ENCODE measurements at regions not wholly inside any gene's neighbourhood (a gene's known extent, or its start where the extent isn't known, plus 50 kb on each side); places are given as distances from the start of the nearest gene placed in this dataset.

DNA sequence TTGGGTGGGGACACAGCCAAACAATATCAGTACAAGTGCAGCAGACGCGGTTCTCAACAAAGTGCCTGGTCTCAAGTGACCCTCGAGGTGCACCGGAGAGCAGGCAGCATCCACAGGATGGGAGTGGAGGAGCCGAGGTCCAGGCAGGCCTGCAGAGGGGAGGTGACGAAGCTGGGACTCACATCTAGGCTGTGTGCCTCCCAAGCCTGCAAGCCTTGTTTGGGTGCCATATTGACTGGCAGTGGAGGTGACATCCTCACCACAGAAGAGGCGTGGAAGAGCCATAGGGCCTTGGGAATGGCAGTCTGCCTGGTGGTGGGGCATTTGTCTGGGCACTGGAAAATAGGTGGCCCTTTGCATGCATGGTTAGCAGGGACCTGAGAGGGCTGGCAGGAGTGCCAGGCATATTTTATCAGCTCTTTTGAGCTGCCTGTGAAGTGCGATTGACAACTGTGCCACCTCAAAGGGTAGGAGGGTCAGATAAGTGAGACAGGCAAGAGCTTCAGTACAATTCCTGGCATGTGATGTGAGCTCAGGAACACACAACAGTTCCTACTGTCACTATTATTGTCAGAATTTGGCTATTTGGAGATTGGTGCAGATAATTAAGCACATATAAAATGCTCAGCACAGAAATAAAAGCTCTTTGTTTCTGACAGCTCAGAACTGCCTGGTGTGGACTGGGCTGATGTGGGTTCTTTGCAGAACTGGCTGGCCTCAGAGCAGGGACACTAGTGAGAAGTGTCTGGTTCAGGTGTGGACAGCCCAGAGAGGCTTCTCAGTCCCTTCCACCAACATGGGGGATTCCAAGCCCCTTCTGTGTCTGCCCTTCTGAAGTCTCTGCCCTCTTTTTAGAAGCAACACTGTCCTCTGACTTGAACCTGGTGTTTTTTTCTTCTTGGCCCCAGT, 347.6 kb upstream of the AJAP1 start:
- DNase-seq (no peak), ATAC-seq (no peak)
- intact Hi-C loops (cut with DNase I, micrococcal nuclease): no loop called here

- intact Hi-C loops (cut with DNase I, micrococcal nuclease): no loop called here
- DNase-seq (no peak), ATAC-seq (no peak)
These were observed 347.0 kb upstream of the AJAP1 start for GRCh38 chr1:4307468-4307845.

- intact Hi-C loops (cut with DNase I, micrococcal nuclease): no loop called here
- ATAC-seq (no peak), DNase-seq (no peak)
These were observed 346.4 kb upstream of the AJAP1 start for GRCh38 chr1:4307911-4308545.

- no peak for DNase-seq
- no peak for ATAC-seq
- intact Hi-C loops (cut with DNase I, micrococcal nuclease): no loop called here
These were observed 345.6 kb upstream of the AJAP1 start for GRCh38 chr1:4308806-4309205.

GRCh38 chr1:4309676-4310320, 344.6 kb upstream of the AJAP1 start:
- ATAC-seq (no peak), DNase-seq (no peak)
- intact Hi-C loops (cut with DNase I, micrococcal nuclease): no loop called here

DNA sequence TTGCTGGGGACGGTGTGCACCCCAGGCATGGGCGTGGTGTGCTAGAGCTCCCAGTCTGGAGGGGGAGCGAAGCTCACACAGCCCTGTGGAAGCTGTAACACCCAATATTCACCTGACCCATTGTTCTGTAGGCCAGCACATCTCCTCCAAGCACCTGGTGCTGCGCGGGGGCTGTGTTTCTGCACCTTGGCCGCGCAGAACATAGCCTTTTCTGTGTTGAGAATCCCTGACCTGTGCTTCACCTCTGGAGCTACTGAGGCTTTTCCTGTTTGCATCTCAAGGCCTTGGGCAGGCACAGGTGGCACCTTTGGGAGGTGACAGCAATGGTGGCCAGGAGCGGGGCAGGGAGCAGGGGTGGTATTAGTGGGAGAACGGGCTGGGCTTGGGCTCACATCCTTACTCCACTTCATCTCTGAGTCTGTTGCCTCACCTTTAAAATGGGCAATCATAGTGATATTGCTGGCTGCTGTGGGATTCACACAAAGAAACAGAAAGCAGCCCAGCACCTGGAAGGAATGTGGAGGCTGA, 343.9 kb upstream of the AJAP1 start:
- DNase-seq: no peak
- no peak for ATAC-seq
- intact Hi-C loops (cut with DNase I, micrococcal nuclease): no loop called here

DNA sequence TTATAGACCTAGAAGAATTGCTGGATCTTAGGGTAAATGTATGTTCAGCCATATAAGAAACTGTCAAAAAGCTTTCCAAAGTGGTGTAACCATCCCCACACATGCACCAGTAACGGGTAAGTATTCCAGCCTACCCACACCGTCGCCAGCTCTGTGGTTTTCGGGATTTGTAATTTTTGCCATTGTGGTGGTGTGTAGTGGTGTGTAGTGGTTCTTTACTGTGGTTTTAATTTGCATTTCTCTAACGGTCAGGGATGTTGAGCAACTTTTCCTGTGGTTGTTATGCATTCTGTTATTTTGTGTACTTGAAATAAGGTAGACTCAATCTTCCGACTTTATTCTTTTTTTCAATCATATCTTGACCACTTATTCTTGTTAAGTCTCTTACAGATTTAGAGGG, 342.4 kb upstream of the AJAP1 start:
- intact Hi-C loops (cut with DNase I, micrococcal nuclease): no loop called here
- DNase-seq: no peak
- no peak for ATAC-seq

- ATAC-seq: no peak
- DNase-seq: no peak
- intact Hi-C loops (cut with DNase I, micrococcal nuclease): no loop called here
These were observed 339.2 kb upstream of the AJAP1 start for GRCh38 chr1:4315202-4315601.

GRCh38 chr1:4317207-4317606, 337.2 kb upstream of the AJAP1 start:
- DNase-seq: no peak
- intact Hi-C loops (cut with DNase I, micrococcal nuclease): no loop called here
- ATAC-seq: no peak

- ATAC-seq (no peak), DNase-seq (no peak)
- intact Hi-C loops (cut with DNase I, micrococcal nuclease): no loop called here
These were observed 335.7 kb upstream of the AJAP1 start for GRCh38 chr1:4318720-4319119.

DNA sequence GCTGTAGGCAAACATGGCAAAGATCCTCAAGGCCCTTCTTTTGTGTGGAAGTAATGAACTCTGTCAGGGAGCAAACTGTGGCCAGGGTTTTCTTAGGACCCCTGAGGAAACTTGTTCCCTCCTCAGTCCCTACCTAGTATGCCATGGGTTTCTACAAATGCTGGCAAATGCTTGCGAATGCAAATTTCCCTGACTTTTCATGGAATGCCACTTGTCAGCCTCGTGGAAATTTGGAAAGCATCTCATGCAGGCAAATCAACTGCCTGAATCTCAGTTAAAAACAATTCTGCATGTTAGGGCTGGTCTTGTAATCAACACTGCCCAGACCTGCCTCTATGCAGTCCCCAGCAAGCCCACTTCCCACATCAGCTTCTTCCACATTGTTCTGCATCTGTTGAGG, 334.9 kb upstream of the AJAP1 start:
- no peak for ATAC-seq
- no peak for DNase-seq
- intact Hi-C loops (cut with DNase I, micrococcal nuclease): no loop called here

GRCh38 chr1:4322881-4323280, 331.5 kb upstream of the AJAP1 start:
- DNase-seq (no peak), ATAC-seq (no peak)
- intact Hi-C loops (cut with DNase I, micrococcal nuclease): no loop called here

- no peak for DNase-seq
- intact Hi-C loops (cut with DNase I, micrococcal nuclease): no loop called here
These were observed 331.1 kb upstream of the AJAP1 start for GRCh38 chr1:4323309-4323708.

DNA sequence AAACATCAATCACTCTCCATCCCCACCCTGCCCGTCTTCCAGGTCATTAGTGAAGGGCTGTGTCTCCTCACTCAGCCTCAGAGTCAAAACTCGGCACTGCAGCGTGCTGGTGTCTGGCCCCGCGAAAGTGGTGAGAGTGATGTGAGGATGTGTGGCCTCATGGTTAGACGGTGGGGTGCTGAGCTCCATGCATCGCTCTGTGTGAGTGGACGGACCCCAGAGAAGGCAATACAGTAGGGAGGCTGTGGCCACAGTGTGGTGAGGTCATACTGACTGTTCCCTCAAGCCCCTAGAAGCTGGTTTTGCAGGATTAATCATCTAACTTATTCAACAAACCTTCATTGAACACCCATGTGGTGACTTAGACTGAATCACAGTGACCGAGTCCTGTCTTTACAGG, 329.9 kb upstream of the AJAP1 start:
- no peak for DNase-seq
- ATAC-seq: no peak
- intact Hi-C loops (cut with DNase I, micrococcal nuclease): no loop called here

More at GRCh38 chr1:4323309-4323708, 331.1 kb upstream of the AJAP1 start:
- no peak for ATAC-seq

- ATAC-seq (no peak), DNase-seq (no peak)
- intact Hi-C loops (cut with DNase I, micrococcal nuclease): no loop called here
These were observed 327.3 kb upstream of the AJAP1 start for GRCh38 chr1:4327142-4327541.

DNA sequence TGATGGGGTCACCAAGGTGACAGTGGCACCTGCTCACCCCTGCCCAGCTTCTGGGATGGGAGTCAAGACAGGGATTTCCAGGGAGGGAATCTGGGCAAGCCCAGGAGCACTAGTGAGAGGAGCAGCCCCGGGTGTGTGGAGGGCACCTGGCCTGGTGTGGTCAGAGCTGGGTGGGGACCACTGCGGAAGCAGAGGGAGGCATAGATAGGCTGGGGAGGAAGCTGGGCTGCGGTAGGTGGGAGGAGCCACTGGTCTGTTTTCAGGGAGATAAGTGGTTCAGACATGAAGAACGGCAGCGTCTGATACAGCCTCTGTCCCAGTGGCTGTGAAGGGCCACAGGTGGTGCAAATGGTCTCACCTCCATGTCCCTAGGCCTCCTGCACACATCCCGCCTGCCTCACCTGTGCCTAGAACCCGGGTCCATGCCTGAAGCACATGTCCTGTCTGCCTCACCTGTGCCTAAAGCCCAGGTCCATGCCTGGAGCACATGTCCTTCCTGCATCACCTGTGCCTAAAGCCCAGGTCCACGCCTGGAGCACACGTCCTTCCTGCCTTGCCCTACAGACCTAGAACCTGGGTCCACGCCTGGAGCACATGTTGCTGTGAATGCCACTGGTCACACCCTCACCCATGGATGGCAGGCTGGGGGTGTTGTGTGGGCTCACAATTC, 325.9 kb upstream of the AJAP1 start:
- DNase-seq (no peak), ATAC-seq (no peak)
- intact Hi-C loops (cut with DNase I, micrococcal nuclease): no loop called here

- ATAC-seq: no peak
- no peak for DNase-seq
- intact Hi-C loops (cut with DNase I, micrococcal nuclease): no loop called here
These were observed 323.3 kb upstream of the AJAP1 start for GRCh38 chr1:4330805-4331766.

DNA sequence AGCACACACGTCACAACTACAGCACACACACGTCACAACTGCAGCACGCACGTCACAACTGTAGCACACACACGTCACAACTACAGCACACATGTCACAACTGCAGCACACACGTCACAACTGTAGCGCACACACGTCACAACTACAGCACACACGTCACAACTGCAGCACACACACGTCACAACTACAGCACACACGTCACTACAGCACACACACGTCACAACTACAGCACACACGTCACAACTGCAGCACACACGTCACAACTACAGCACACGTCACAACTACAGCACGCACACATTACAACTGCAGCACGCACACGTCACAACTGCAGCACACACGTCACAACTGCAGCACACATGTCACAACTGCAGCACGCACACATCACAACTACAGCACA, 322.6 kb upstream of the AJAP1 start:
- intact Hi-C loops (cut with DNase I, micrococcal nuclease): no loop called here

More for the DNA sequence above, 322.6 kb upstream of the AJAP1 start:
- no peak for DNase-seq
- no peak for ATAC-seq
